ENCODE measurements at regions not wholly inside any gene's neighbourhood (a gene's known extent, or its start where the extent isn't known, plus 50 kb on each side); places are given as distances from the start of the nearest gene placed in this dataset.

DNA sequence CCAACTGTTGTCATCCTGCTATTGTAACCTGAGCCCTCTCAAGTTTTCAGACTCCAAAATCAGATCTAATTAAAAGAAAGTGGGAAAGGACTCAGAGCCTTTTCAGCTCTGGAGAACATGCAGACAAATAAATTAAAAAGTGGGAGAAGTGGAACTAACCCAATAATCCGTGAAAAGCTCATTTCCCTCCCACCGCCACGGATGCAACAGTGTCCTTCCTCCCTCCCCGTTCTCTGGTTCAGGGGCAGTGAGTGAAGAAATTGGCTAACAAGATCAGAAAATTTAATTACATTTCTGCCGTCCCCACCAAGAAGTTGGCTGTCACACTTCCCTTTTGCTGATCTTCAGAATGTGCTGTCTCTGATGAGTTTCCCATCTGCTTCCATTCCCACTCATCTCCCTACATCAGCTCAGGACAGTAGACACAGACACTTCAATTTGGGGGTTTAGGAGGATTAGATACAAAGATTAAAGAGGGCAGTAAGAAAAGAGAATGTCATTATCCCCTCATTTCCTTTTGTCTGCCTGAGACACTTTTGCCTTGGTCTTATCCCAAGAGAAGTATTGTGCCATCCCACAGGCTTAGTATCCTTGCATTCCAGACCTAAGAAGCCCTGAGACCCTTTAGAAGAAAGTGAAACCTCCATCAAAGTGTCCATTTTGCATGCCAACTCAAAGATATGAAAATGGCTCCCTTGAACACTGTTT is 335.7 kb upstream of the PPP2R3A start:
- TF ChIP-seq, protein P1, sequence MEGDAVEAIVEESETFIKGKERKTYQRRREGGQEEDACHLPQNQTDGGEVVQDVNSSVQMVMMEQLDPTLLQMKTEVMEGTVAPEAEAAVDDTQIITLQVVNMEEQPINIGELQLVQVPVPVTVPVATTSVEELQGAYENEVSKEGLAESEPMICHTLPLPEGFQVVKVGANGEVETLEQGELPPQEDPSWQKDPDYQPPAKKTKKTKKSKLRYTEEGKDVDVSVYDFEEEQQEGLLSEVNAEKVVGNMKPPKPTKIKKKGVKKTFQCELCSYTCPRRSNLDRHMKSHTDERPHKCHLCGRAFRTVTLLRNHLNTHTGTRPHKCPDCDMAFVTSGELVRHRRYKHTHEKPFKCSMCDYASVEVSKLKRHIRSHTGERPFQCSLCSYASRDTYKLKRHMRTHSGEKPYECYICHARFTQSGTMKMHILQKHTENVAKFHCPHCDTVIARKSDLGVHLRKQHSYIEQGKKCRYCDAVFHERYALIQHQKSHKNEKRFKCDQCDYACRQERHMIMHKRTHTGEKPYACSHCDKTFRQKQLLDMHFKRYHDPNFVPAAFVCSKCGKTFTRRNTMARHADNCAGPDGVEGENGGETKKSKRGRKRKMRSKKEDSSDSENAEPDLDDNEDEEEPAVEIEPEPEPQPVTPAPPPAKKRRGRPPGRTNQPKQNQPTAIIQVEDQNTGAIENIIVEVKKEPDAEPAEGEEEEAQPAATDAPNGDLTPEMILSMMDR (IDR thresholded peaks at IDR 0.05): no peak
- intact Hi-C loops (cut with micrococcal nuclease): no loop called here
- no peak overlapping the region for H3K4me3 Mint-ChIP-seq
- no peaks in the 10 kb centered on the region for H3K36me3 Mint-ChIP-seq
- Histone ChIP-seq H3K9me3 (replicated peaks in 1 of 2; ENCODE audit: control insufficient read depth in 1 of 2, insufficient read depth in 1 of 2, low read length in 2 of 2) (no peaks in the 10 kb centered on the region), H3K36me3 (replicated peaks in 1 of 2; ENCODE audit: control insufficient read depth in 1 of 2, insufficient read depth in 2 of 2, low read length in 2 of 2) (no peaks in the 10 kb centered on the region), H3K4me1 (ENCODE audit: control insufficient read depth in 1 of 2, insufficient read depth in 2 of 2, low read length in 2 of 2) (no peaks in the 10 kb centered on the region), H3K4me2 (replicated peaks; ENCODE audit: extremely low read depth, low read length, poor library complexity, severe bottlenecking) (no peak overlapping the region), H4K20me1 (ENCODE audit: insufficient read depth, low read length) (no peaks in the 10 kb centered on the region), H3K27ac (ENCODE audit: low read depth in 1 of 2, low read length in 2 of 2) (no peak overlapping the region), H3K9ac (ENCODE audit: insufficient read depth, low read length, poor library complexity, severe bottlenecking) (no peak overlapping the region), H3K27me3 (ENCODE audit: control insufficient read depth in 2 of 2, insufficient read depth in 2 of 2, low read length in 2 of 2) (no peaks in the 10 kb centered on the region), H2AFZ (ENCODE audit: insufficient read depth, low read depth, low read length, poor library complexity, severe bottlenecking) (no peak overlapping the region), H3K4me3 (replicated peaks in 1 of 3; ENCODE audit: low read depth in 2 of 3, low read length in 3 of 3) (no peak overlapping the region), H3K79me2 (ENCODE audit: insufficient read depth, low read length) (no peaks in the 10 kb centered on the region)
- no CpG with 5 or more reads among the region's 5 CpGs for WGBS (ENCODE audit: insufficient coverage)
- no peak for DNase-seq
- no peak overlapping the region for H3K27ac Mint-ChIP-seq
- no peaks in the 10 kb centered on the region for H3K27me3 Mint-ChIP-seq (ENCODE audit: low read depth in 3 of 3)
- no peaks in the 10 kb centered on the region for H3K4me1 Mint-ChIP-seq
- peaks cover 0 to 16% (median under 1%) of the 10 kb centered on the region in 7 donors for H3K9me3 Mint-ChIP-seq

- H3K79me2 ChIP-seq (ENCODE audit: insufficient read depth, low read length): no peaks in the 10 kb centered on the region
- no peaks in the 10 kb centered on the region for H3K4me1 ChIP-seq (ENCODE audit: control insufficient read depth in 1 of 2, insufficient read depth in 2 of 2, low read length in 2 of 2)
- H3K4me3 ChIP-seq (replicated peaks in 1 of 3; ENCODE audit: low read depth in 2 of 3, low read length in 3 of 3): no peak overlapping the region
- H3K4me2 ChIP-seq (replicated peaks; ENCODE audit: extremely low read depth, low read length, poor library complexity, severe bottlenecking): no peak overlapping the region
- TF ChIP-seq, protein P1 (IDR thresholded peaks at IDR 0.05): no peak
- Mint-ChIP-seq H3K36me3 (no peaks in the 10 kb centered on the region), H3K27ac (no peak overlapping the region), H3K4me1 (no peaks in the 10 kb centered on the region), H3K9me3 (peaks cover 0 to 11% (median 3%) of the 10 kb centered on the region in 7 donors), H3K27me3 (ENCODE audit: low read depth in 3 of 3) (no peaks in the 10 kb centered on the region), H3K4me3 (no peak overlapping the region)
- no peak overlapping the region for H2AFZ ChIP-seq (ENCODE audit: insufficient read depth, low read depth, low read length, poor library complexity, severe bottlenecking)
- H3K9me3 ChIP-seq (replicated peaks in 1 of 2; ENCODE audit: control insufficient read depth in 1 of 2, insufficient read depth in 1 of 2, low read length in 2 of 2): peaks cover 0 to 5% of the 10 kb centered on the region in 2 donors
- DNase-seq: no peak
- no peaks in the 10 kb centered on the region for H3K36me3 ChIP-seq (replicated peaks in 1 of 2; ENCODE audit: control insufficient read depth in 1 of 2, insufficient read depth in 2 of 2, low read length in 2 of 2)
- H4K20me1 ChIP-seq (ENCODE audit: insufficient read depth, low read length): no peaks in the 10 kb centered on the region
- intact Hi-C loops (cut with micrococcal nuclease): no loop called here
- H3K9ac ChIP-seq (ENCODE audit: insufficient read depth, low read length, poor library complexity, severe bottlenecking): no peak overlapping the region
- no peak overlapping the region for H3K27ac ChIP-seq (ENCODE audit: low read depth in 1 of 2, low read length in 2 of 2)
- no CpG with 5 or more reads among the region's 2 CpGs for WGBS (ENCODE audit: insufficient coverage)
- H3K27me3 ChIP-seq (ENCODE audit: control insufficient read depth in 2 of 2, insufficient read depth in 2 of 2, low read length in 2 of 2): no peaks in the 10 kb centered on the region
Observed at GRCh38 chr3:135632556-135633065, 332.9 kb upstream of the PPP2R3A start.
